GM12878 (cell line): ENCODE measurements at regions not wholly inside any gene's neighbourhood (a gene's known extent, or its start where the extent isn't known, plus 50 kb on each side); places are given as distances from the start of the nearest gene placed in this dataset.

Experiments
- ATAC-seq: fragments of 200-7000 bp; cut with Tn5 transposase; 3 replicates; pipeline ENCODE4 v1.9.1; 2020; ENCODE audit warnings: mild to moderate bottlenecking, moderate library complexity
- BruUV-seq: library from RNA; stranded (reverse); fragments of 400-500 nt; replicated peaks from 2 replicates; lab custom pipeline; 2021; lab: Mats Ljungman, UMichigan
- CTCF ChIA-PET: fragments of 300-600 bp; sonication (Branson Sonifier 250); formaldehyde crosslinking; extraction: SDS; loops from one replicate; lab custom pipeline; 2021; ENCODE audit warnings: inconsistent platforms; lab: Yijun Ruan, JAX
- POLR2A ChIA-PET: fragments of 350-600 bp; formaldehyde crosslinking; extraction: SDS; loops from one replicate; lab custom pipeline; 2021; ENCODE audit warnings: inconsistent platforms; lab: Charles Lee
- RAD21 ChIA-PET: fragments of 300-600 bp; sonication (Branson Sonifier 250); formaldehyde crosslinking; loops from one replicate; lab custom pipeline; 2023; ENCODE audit warnings: antibody characterized with exemption; ENCODE audit not compliant: unreplicated experiment; lab: Charles Lee
- SMC1A ChIA-PET: fragments of 300-600 bp; sonication (Branson Sonifier 250); formaldehyde crosslinking; loops from one replicate; lab custom pipeline; 2023; ENCODE audit not compliant: unreplicated experiment, uncharacterized antibody; lab: Charles Lee
- DNase-seq: peaks from one replicate; pipeline ENCODE4 v3.0.0-alpha.2; 2011; ENCODE audit warnings: low read depth, low spot score
- FAIRE-seq: peaks from 3 replicates; lab custom pipeline; 2011; peaks lifted over from hg19 to GRCh38; lab: Jason Lieb, UNC
- H2AFZ ChIP-seq: 2 replicates; pipeline ENCODE4 v1.6.0; 2011; ENCODE audit warnings: low read depth, low read length, control low read depth; ENCODE audit not compliant: control insufficient read depth
- H3K27ac ChIP-seq: 2 replicates; pipeline ENCODE4 v1.5.1; 2011; ENCODE audit warnings: control low read depth; ENCODE audit not compliant: control insufficient read depth, insufficient read depth
- H3K27me3 ChIP-seq, 2 experiments: replicated peaks in 1 of 2; 2 replicates each; pipeline versions ENCODE4 v1.6.0 to v1.6.1; 2011; ENCODE audit warnings: low read length in 1 of 2; ENCODE audit not compliant: control insufficient read depth in 2 of 2, insufficient read depth in 2 of 2
- H3K36me3 ChIP-seq, 2 experiments: 2 replicates each; pipeline ENCODE4 v1.5.1; 2011; ENCODE audit warnings: low read length in 1 of 2; ENCODE audit not compliant: control insufficient read depth in 2 of 2, insufficient read depth in 2 of 2
- H3K4me1 ChIP-seq: 2 replicates; pipeline ENCODE4 v1.6.1; 2011; ENCODE audit warnings: mild to moderate bottlenecking, low read length, moderate library complexity, mixed read lengths; ENCODE audit not compliant: control insufficient read depth, insufficient read depth
- H3K4me2 ChIP-seq: 2 replicates; pipeline ENCODE4 v1.6.0; 2011; ENCODE audit warnings: control low read depth; ENCODE audit not compliant: control insufficient read depth, insufficient read depth
- H3K4me3 ChIP-seq: fragments of 200-600 bp; sonication (generic); 2 replicates; pipeline ENCODE4 v1.5.1; 2016
- H3K79me2 ChIP-seq: 2 replicates; pipeline ENCODE4 v1.6.0; 2011; ENCODE audit warnings: low read length; ENCODE audit not compliant: control insufficient read depth, insufficient read depth
- H3K9ac ChIP-seq: 2 replicates; pipeline ENCODE4 v1.8.0; 2011; ENCODE audit warnings: low read length, control low read depth, mixed read lengths; ENCODE audit not compliant: control insufficient read depth, insufficient read depth
- H3K9me3 ChIP-seq: replicated peaks from 3 replicates; pipeline ENCODE4 v1.5.1; 2011; ENCODE audit warnings: mild to moderate bottlenecking, low read length; ENCODE audit not compliant: control insufficient read depth, insufficient read depth
- H4K20me1 ChIP-seq: 2 replicates; pipeline ENCODE4 v1.6.0; 2011; ENCODE audit not compliant: control insufficient read depth, insufficient read depth
- CBX3 ChIP-seq: fragments of 200-600 bp; sonication (generic); IDR thresholded peaks from 2 replicates; pipeline ENCODE4 v1.6.1; 2016; ENCODE audit warnings: low read depth, borderline replicate concordance
- CBX5 ChIP-seq: sonication (generic); IDR thresholded peaks from 2 replicates; pipeline ENCODE4 v1.6.1; 2016; ENCODE audit warnings: low read depth, moderate library complexity, mild to moderate bottlenecking, inconsistent platforms
- DPF2 ChIP-seq: fragments of 450-650 bp; IDR thresholded peaks from 2 replicates; pipeline ENCODE4 v1.6.1; 2017; ENCODE audit warnings: mild to moderate bottlenecking
- ESRRA ChIP-seq: IDR thresholded peaks from 2 replicates; pipeline ENCODE4 v1.6.1; 2012; ENCODE audit warnings: mild to moderate bottlenecking, low read length, improper control_type of control experiment
- GATAD2B ChIP-seq: fragments of 450-650 bp; conservative IDR thresholded peaks from 2 replicates; pipeline ENCODE4 v1.6.1; 2017; ENCODE audit warnings: low read depth, mild to moderate bottlenecking, moderate library complexity
- IKZF1 ChIP-seq: fragments of 450-650 bp; conservative IDR thresholded peaks from 2 replicates; pipeline ENCODE4 v1.6.1; 2017; ENCODE audit warnings: antibody characterized with exemption, mild to moderate bottlenecking
- MXI1 ChIP-seq: fragments of 150-350 bp; IDR thresholded peaks from 2 replicates; pipeline ENCODE4 v1.6.1; 2011; ENCODE audit warnings: low read depth, mild to moderate bottlenecking, inconsistent platforms, low read length, improper control_type of control experiment
- MYC ChIP-seq: IDR thresholded peaks from 2 replicates; pipeline ENCODE4 v1.6.1; 2011; ENCODE audit warnings: mild to moderate bottlenecking, low read length, moderate library complexity, inconsistent platforms; ENCODE audit not compliant: insufficient read depth, insufficient replicate concordance, insufficient read length, severe bottlenecking
- NR2C2 ChIP-seq: IDR thresholded peaks from 2 replicates; pipeline ENCODE4 v1.6.1; 2011; ENCODE audit warnings: borderline replicate concordance, low read depth; ENCODE audit not compliant: control insufficient read depth, insufficient read length
- RB1 ChIP-seq: fragments of 450-650 bp; formaldehyde crosslinking; IDR thresholded peaks from 2 replicates; pipeline ENCODE4 v1.6.1; 2017; ENCODE audit warnings: mild to moderate bottlenecking, borderline replicate concordance
- RUNX3 ChIP-seq: IDR thresholded peaks from 2 replicates; pipeline ENCODE4 v1.6.1; 2012; ENCODE audit warnings: low read length, inconsistent platforms
- STAT3 ChIP-seq: IDR thresholded peaks from 2 replicates; pipeline ENCODE4 v1.6.1; 2011; ENCODE audit warnings: low read depth, low read length, improper control_type of control experiment
- WGBS: methylation state at CpG from one replicate; pipeline ENCODE4 v1.1.6; 2016; ENCODE audit warnings: low lambda C conversion rate; ENCODE audit not compliant: insufficient replicate concordance, insufficient coverage; ENCODE audit errors: missing lambda C conversion rate; 5-methylcytosine and 5-hydroxymethylcytosine counted together
- in situ Hi-C: fragments of 300-500 bp; cut with MboI; formaldehyde crosslinking; loops from 9 replicates; pipeline ENCODE4 v1.14.3; 2018; ENCODE audit warnings: mixed read lengths
- intact Hi-C: fragments of 100-400 bp; cut with micrococcal nuclease; formaldehyde crosslinking; loops from one replicate; pipeline ENCODE4 v1.14.2; 2022; ENCODE audit not compliant: unreplicated experiment
- TF ChIP-seq, protein P1 (sequence below): IDR thresholded peaks from 2 replicates; pipeline ENCODE4 v1.6.1; 2012; ENCODE audit warnings: low read depth, low read length, improper control_type of control experiment

DNA sequence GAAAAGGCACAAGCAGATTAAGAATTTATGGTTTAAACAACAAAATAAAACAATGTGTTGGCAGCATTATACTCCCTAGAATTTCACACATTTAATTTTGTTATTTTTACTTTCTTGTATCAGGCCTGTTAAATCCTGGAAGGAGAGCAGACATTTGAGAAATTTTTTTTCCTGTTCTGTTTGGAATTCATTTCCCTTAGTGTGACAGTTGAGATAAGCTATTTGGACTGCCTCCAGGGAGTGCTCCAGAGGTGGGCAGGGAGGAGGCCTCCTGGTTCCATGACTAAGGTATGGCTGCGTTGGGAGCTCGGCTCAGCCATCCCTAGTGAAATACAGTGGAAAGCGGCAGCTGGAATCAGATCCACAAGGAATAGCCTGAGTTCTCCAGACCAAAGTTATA lies 185.7 kb downstream of the KCNRG start:
- no peak for FAIRE-seq
- ATAC-seq: no peak
- no peaks in the 10 kb centered on the region for H3K4me1 ChIP-seq
- H3K4me2 ChIP-seq: no peak overlapping the region
- intact Hi-C loops (no loop called here), in situ Hi-C loops (no loop called here)
- DNase-seq: no peak
- no TSS peak for BruUV-seq
- H3K4me3 ChIP-seq: no peak overlapping the region
- POLR2A ChIA-PET: no interaction called here
- H3K27ac ChIP-seq: no peak overlapping the region
- SMC1A ChIA-PET: interaction anchor here (0.6 to 1.3 kb wide), 2 partner anchors 35 to 96 kb away, joined by 3 read pairs; no protein-coding TSS in a partner anchor
- TF ChIP-seq ESRRA: no peak
- TF ChIP-seq MXI1: no peak
- no peak for TF ChIP-seq GATAD2B
- TF ChIP-seq CBX3: no peak
- TF ChIP-seq RUNX3: no peak
- no peak for TF ChIP-seq DPF2
- no peak for TF ChIP-seq NR2C2
- TF ChIP-seq, protein P1, sequence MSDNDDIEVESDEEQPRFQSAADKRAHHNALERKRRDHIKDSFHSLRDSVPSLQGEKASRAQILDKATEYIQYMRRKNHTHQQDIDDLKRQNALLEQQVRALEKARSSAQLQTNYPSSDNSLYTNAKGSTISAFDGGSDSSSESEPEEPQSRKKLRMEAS: no peak
- TF ChIP-seq IKZF1: no peak
- no peak for TF ChIP-seq MYC
- TF ChIP-seq RB1: no peak
- TF ChIP-seq STAT3: no peak
- no peak for TF ChIP-seq CBX5
- WGBS: 94% methylated on average over 3 of the region's 3 CpGs
- H4K20me1 ChIP-seq: no peaks in the 10 kb centered on the region
- CTCF ChIA-PET: interaction anchor here (0.6 to 0.8 kb wide), 2 partner anchors 82 to 600 kb away, joined by 3 read pairs; no protein-coding TSS in a partner anchor
- no peaks in the 10 kb centered on the region; a peak in 1 of 4 replicates for H3K27me3 ChIP-seq
- no peaks in the 10 kb centered on the region; the same call in 2 of the 3 replicates for H3K9me3 ChIP-seq
- no peaks in the 10 kb centered on the region for H3K36me3 ChIP-seq
- RAD21 ChIA-PET: no interaction called here
- no peaks in the 10 kb centered on the region for H3K79me2 ChIP-seq
- no peak overlapping the region for H3K9ac ChIP-seq
- H2AFZ ChIP-seq: no peak overlapping the region
